HCT116 (cell line): ENCODE measurements at regions not wholly inside any gene's neighbourhood (a gene's known extent, or its start where the extent isn't known, plus 50 kb on each side); places are given as distances from the start of the nearest gene placed in this dataset.

Experiments
- ATAC-seq: fragments of 200-7000 bp; cut with Tn5 transposase; 2 replicates; pipeline ENCODE4 v1.9.1; 2020; ENCODE audit warnings: mild to moderate bottlenecking, moderate library complexity
- BruUV-seq: library from RNA; stranded (reverse); fragments of 400-500 nt; replicated peaks from 2 replicates; lab custom pipeline; 2021; lab: Mats Ljungman, UMichigan
- CTCF ChIA-PET: fragments of 300-600 bp; sonication (Branson Sonifier 250); formaldehyde crosslinking; loops from one replicate; lab custom pipeline; 2021; ENCODE audit warnings: antibody characterized with exemption; lab: Charles Lee
- POLR2A ChIA-PET: fragments of 300-600, 350-600 bp; sonication (Branson Sonifier 250); formaldehyde crosslinking; loops from one replicate; lab custom pipeline; 2021; ENCODE audit warnings: antibody characterized with exemption; lab: Charles Lee
- RAD21 ChIA-PET, 2 experiments: fragments of 300-600 bp; sonication (Branson Sonifier 250); formaldehyde crosslinking; loops; one replicate each; lab custom pipeline; 2023; ENCODE audit warnings: low total read pairs in 2 of 2; ENCODE audit not compliant: uncharacterized antibody in 2 of 2, unreplicated experiment in 2 of 2, low non-redundant PET in 1 of 2; lab: Charles Lee
- DNase-seq: peaks from one replicate; pipeline ENCODE4 v3.0.0-alpha.2; 2010; ENCODE audit warnings: low read depth, low spot score
- H2AFZ ChIP-seq: fragments of 200-600 bp; shearing (Covaris generic), sonication (generic); 2 replicates; pipeline ENCODE4 v1.6.1; 2017; ENCODE audit warnings: low read depth, mixed run types, mixed read lengths, antibody characterized with exemption, low read length; ENCODE audit not compliant: poor library complexity, severe bottlenecking
- H3K27ac ChIP-seq: 2 replicates; pipeline ENCODE4 v1.5.1; 2012; ENCODE audit warnings: low read depth, low read length
- H3K27me3 ChIP-seq: fragments of 200-600 bp; sonication (generic); 2 replicates; pipeline ENCODE4 v1.6.1; 2016; ENCODE audit warnings: mixed run types, low read length, mixed read lengths; ENCODE audit not compliant: insufficient read depth
- H3K36me3 ChIP-seq, 2 experiments: fragments of 200-500 bp in 1 of 2; fragments of 200-600 bp in 1 of 2; sonication (Bioruptor generic) in 1 of 2; sonication (generic) in 1 of 2; 2 replicates each; pipeline versions ENCODE4 v1.5.1 to v1.6.1; 2014 to 2016; ENCODE audit warnings: low read length in 2 of 2, inconsistent platforms in 1 of 2, mixed read lengths in 1 of 2, mixed run types in 1 of 2; ENCODE audit not compliant: insufficient read depth in 2 of 2, control insufficient read depth in 1 of 2
- H3K4me1 ChIP-seq, 2 experiments: fragments of 200-600 bp in 1 of 2; sonication (generic) in 1 of 2; 2 replicates each; pipeline versions ENCODE4 v1.5.1 to v1.6.1; 2012 to 2017; ENCODE audit warnings: low read length in 2 of 2, inconsistent platforms in 1 of 2, mild to moderate bottlenecking in 1 of 2, mixed read lengths in 1 of 2, mixed run types in 1 of 2, moderate library complexity in 1 of 2; ENCODE audit not compliant: insufficient read depth in 2 of 2, control insufficient read depth in 1 of 2
- H3K4me2 ChIP-seq: fragments of 200-600 bp; sonication (generic); 2 replicates; pipeline ENCODE4 v1.6.1; 2017; ENCODE audit warnings: mixed run types, low read length, mixed read lengths
- H3K4me3 ChIP-seq, 2 experiments: fragments of 200-600 bp in 1 of 2; sonication (generic) in 1 of 2; replicated peaks in 1 of 2; 2 replicates each; pipeline ENCODE4 v1.5.1; 2011 to 2016; ENCODE audit warnings: low read length in 2 of 2, control low read depth in 1 of 2, low read depth in 1 of 2, mild to moderate bottlenecking in 1 of 2, mixed read lengths in 1 of 2, mixed run types in 1 of 2
- H3K79me2 ChIP-seq: fragments of 200-600 bp; sonication (generic); 2 replicates; pipeline ENCODE4 v1.6.1; 2017; ENCODE audit warnings: mild to moderate bottlenecking, mixed run types, low read length, moderate library complexity, mixed read lengths; ENCODE audit not compliant: insufficient read depth
- H3K9ac ChIP-seq: fragments of 200-600 bp; sonication (generic); 2 replicates; pipeline ENCODE4 v1.6.1; 2016; ENCODE audit warnings: low read length, mixed read lengths
- H3K9me2 ChIP-seq: fragments of 200-600 bp; sonication (generic), shearing (Covaris generic); 2 replicates; pipeline ENCODE4 v1.6.1; 2017; ENCODE audit warnings: mixed run types, mild to moderate bottlenecking, moderate library complexity; ENCODE audit not compliant: insufficient read depth
- H3K9me3 ChIP-seq, 2 experiments: fragments of 200-500 bp in 1 of 2; fragments of 200-600 bp in 1 of 2; sonication (Bioruptor generic) in 1 of 2; sonication (generic) in 1 of 2; 2 replicates each; pipeline ENCODE4 v1.6.1; 2014 to 2017; ENCODE audit warnings: low read length in 2 of 2, mixed read lengths in 2 of 2, inconsistent platforms in 1 of 2, low read depth in 1 of 2, mild to moderate bottlenecking in 1 of 2, mixed run types in 1 of 2, moderate library complexity in 1 of 2; ENCODE audit not compliant: control insufficient read depth in 1 of 2, insufficient read depth in 1 of 2
- H4K20me1 ChIP-seq: fragments of 200-600 bp; sonication (generic), shearing (Covaris generic); 2 replicates; pipeline ENCODE4 v1.6.1; 2017; ENCODE audit warnings: mixed run types, mild to moderate bottlenecking, moderate library complexity; ENCODE audit not compliant: insufficient read depth
- ATF3 ChIP-seq: IDR thresholded peaks from 2 replicates; pipeline ENCODE4 v1.6.1; 2012
- CBX3 ChIP-seq: IDR thresholded peaks from 2 replicates; pipeline ENCODE4 v1.6.1; 2012; ENCODE audit warnings: low read depth
- CEBPB ChIP-seq: IDR thresholded peaks from 2 replicates; pipeline ENCODE4 v1.6.1; 2012; ENCODE audit warnings: low read depth
- EZH2phosphoT487 ChIP-seq: fragments of 200-600 bp; IDR thresholded peaks from 2 replicates; pipeline ENCODE4 v1.6.1; 2018; ENCODE audit warnings: antibody characterized with exemption, borderline replicate concordance
- POLR2A ChIP-seq: IDR thresholded peaks from 2 replicates; pipeline ENCODE4 v1.7.0; 2011; ENCODE audit warnings: borderline replicate concordance; ENCODE audit not compliant: insufficient read depth, insufficient read length; ENCODE audit errors: extremely low read depth
- REST ChIP-seq: IDR thresholded peaks from 2 replicates; pipeline ENCODE4 v1.6.1; 2012; ENCODE audit warnings: low read depth
- SIN3A ChIP-seq: IDR thresholded peaks from 2 replicates; pipeline ENCODE4 v1.6.1; 2012; ENCODE audit warnings: low read depth
- SP1 ChIP-seq: IDR thresholded peaks from 2 replicates; pipeline ENCODE4 v1.6.1; 2012; ENCODE audit warnings: low read depth
- TCF7L2 ChIP-seq: IDR thresholded peaks from 2 replicates; pipeline ENCODE4 v1.7.0; 2011; ENCODE audit warnings: borderline replicate concordance, inconsistent platforms; ENCODE audit not compliant: insufficient read depth, insufficient read length; ENCODE audit errors: extremely low read depth
- ZBTB33 ChIP-seq: IDR thresholded peaks from 2 replicates; pipeline ENCODE4 v1.6.1; 2011; ENCODE audit warnings: mild to moderate bottlenecking, low read length, moderate library complexity; ENCODE audit not compliant: insufficient replicate concordance; ENCODE audit errors: extremely low read depth
- ZFX ChIP-seq: fragments of 450-650 bp; IDR thresholded peaks from 2 replicates; pipeline ENCODE4 v1.6.1; 2017
- ZNF274 ChIP-seq: fragments of 200-500 bp; sonication (Bioruptor generic); IDR thresholded peaks from 2 replicates; pipeline ENCODE4 v1.6.1; 2014; ENCODE audit warnings: mild to moderate bottlenecking, low read depth, low read length, inconsistent platforms
- intact Hi-C: fragments of 100-400 bp; cut with micrococcal nuclease; formaldehyde crosslinking; loops from 2 replicates; pipeline ENCODE4 v1.10.0; 2022

GRCh38 chr4:71132486-71132885 lies 139.0 kb downstream of the DCK start:
- no peak for TF ChIP-seq CEBPB
- no peak for TF ChIP-seq ZFX
- TF ChIP-seq ZNF274, result no peak
- no peak for TF ChIP-seq POLR2A
- TF ChIP-seq ATF3, result no peak
- TF ChIP-seq CBX3, result no peak
- no peak for TF ChIP-seq SIN3A
- no peak for TF ChIP-seq ZBTB33
- TF ChIP-seq TCF7L2, result no peak
- TF ChIP-seq SP1, result no peak
- no peak for TF ChIP-seq EZH2phosphoT487
- no peak for TF ChIP-seq REST
- CTCF ChIA-PET, result no interaction called here

More at GRCh38 chr4:71132486-71132885, 139.0 kb downstream of the DCK start:
- H3K4me2 ChIP-seq, result no peak overlapping the region
- ATAC-seq, result no peak
- H3K79me2 ChIP-seq, result no peaks in the 10 kb centered on the region
- POLR2A ChIA-PET, result no interaction called here
- 0 out of 4 replicates have a peak, but pooled peaks cover 0 to 4% of the 10 kb centered on the region in 2 experiments for H3K4me1 ChIP-seq
- H2AFZ ChIP-seq, result no peak overlapping the region
- H3K4me3 ChIP-seq, result no peak overlapping the region
- H3K9me2 ChIP-seq, result no peaks in the 10 kb centered on the region
- no peak overlapping the region for H3K27ac ChIP-seq
- H4K20me1 ChIP-seq, result no peaks in the 10 kb centered on the region
- no peaks in the 10 kb centered on the region for H3K9me3 ChIP-seq
- no peaks in the 10 kb centered on the region for H3K36me3 ChIP-seq
- intact Hi-C loops, result no loop called here
- H3K9ac ChIP-seq, result no peak overlapping the region
- BruUV-seq, result no TSS peak
- DNase-seq, result no peak
- H3K27me3 ChIP-seq, result no peaks in the 10 kb centered on the region
- RAD21 ChIA-PET, result no interaction called here
